ENCODE measurements at regions not wholly inside any gene's neighbourhood (a gene's known extent, or its start where the extent isn't known, plus 50 kb on each side); places are given as distances from the start of the nearest gene placed in this dataset.

DNA sequence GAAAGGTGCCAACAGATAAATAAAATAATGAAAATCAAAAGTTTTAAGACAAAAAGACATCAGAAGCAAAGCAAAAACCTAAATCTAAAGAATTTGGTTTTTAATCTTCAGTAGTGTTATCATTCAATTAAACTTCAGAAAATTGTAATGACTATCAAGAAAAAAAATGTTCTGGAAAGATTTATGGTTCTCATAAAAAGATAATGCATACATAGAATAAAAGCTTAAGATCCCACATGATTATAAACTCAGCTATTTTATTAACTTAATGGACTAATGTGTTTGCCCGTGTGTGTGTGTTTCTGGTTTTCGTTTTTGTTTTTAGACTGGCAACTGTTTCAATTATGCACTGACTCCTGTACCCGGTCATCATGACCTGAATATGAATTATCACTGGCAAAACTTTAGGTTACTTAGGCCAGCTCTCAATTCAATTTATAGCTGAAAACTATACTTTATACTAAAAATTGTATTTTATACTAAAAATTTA lies 217.5 kb upstream of the DKK2 start:
- Histone ChIP-seq H3K4me1 (no peaks in the 10 kb centered on the region), H3K9me3 (no peaks in the 10 kb centered on the region), H3K36me3 (no peaks in the 10 kb centered on the region), H3K4me3 (no peak overlapping the region), H3K27me3 (no peaks in the 10 kb centered on the region), H3K27ac (no peak overlapping the region)
- TF ChIP-seq CTCF (IDR thresholded peaks at IDR 0.05): no peak
- TF ChIP-seq POLR2AphosphoS5 (IDR thresholded peaks at IDR 0.05; ENCODE audit: insufficient read depth in 1 of 2, low read depth in 1 of 2): no peak
- no peak for TF ChIP-seq POLR2A (IDR thresholded peaks at IDR 0.05)
- intact Hi-C loops (cut with DNase I): no loop called here
- DNase-seq (ENCODE audit: extremely low spot score in 2 of 2): no peak

GRCh38 chr4:107253090-107253489 lies 217.0 kb upstream of the DKK2 start:
- Histone ChIP-seq H3K27me3 (no peaks in the 10 kb centered on the region), H3K4me1 (no peaks in the 10 kb centered on the region), H3K4me3 (no peak overlapping the region), H3K36me3 (no peaks in the 10 kb centered on the region), H3K27ac (no peak overlapping the region), H3K9me3 (no peaks in the 10 kb centered on the region)
- TF ChIP-seq POLR2A (IDR thresholded peaks at IDR 0.05): no peak
- no peak for TF ChIP-seq POLR2AphosphoS5 (IDR thresholded peaks at IDR 0.05; ENCODE audit: insufficient read depth in 1 of 2, low read depth in 1 of 2)
- no peak for TF ChIP-seq CTCF (IDR thresholded peaks at IDR 0.05)
- intact Hi-C loops (cut with DNase I): no loop called here
- DNase-seq (ENCODE audit: extremely low spot score in 2 of 2): no peak

DNA sequence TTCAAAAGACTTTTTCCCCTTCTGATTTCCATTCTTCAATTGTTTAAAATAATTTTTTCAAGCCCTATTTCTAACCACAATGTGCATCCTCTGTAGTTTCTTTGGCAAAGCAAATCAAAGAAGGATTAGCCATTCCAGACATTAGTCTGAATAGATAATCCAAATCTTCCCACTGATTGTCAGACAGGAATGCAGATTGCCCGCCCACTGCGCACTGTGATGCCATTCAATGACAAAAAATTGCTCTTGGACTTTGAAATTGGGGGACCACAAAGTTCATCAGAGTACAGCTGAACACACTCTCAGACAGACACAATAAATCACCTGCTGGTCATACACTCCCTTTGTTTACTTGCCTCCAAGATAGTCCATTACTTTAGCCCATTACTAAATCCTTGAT lies 216.5 kb upstream of the DKK2 start:
- no peak for DNase-seq (ENCODE audit: extremely low spot score in 2 of 2)
- H3K9me3 ChIP-seq: no peaks in the 10 kb centered on the region
- no peaks in the 10 kb centered on the region for H3K27me3 ChIP-seq
- H3K36me3 ChIP-seq: no peaks in the 10 kb centered on the region
- no peaks in the 10 kb centered on the region for H3K4me1 ChIP-seq
- TF ChIP-seq POLR2A (IDR thresholded peaks at IDR 0.05): no peak
- no peak for TF ChIP-seq POLR2AphosphoS5 (IDR thresholded peaks at IDR 0.05; ENCODE audit: insufficient read depth in 1 of 2, low read depth in 1 of 2)
- no peak for TF ChIP-seq CTCF (IDR thresholded peaks at IDR 0.05)
- intact Hi-C loops (cut with DNase I): no loop called here
- no peak overlapping the region for H3K4me3 ChIP-seq
- H3K27ac ChIP-seq: no peak overlapping the region

DNA sequence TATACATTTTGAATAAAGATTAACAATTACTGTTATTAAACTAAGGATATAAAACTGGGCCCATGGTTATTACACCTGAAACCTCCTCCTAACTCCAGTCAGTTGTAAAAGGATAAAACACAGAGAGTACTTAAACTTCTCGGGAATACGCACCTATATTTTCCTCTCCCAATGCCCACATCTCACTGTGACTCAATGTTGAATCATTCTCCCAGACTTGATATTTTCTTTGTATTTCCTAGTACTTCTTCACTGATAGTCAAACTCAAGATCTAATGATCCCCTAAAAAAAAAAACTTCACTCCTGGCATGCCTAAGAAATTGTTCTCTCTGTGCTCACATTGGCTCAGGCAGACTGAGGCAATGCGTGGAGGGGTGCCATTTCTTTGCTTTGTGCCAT lies 212.5 kb upstream of the DKK2 start:
- Histone ChIP-seq H3K27ac (no peak overlapping the region), H3K4me1 (no peaks in the 10 kb centered on the region), H3K27me3 (no peaks in the 10 kb centered on the region), H3K4me3 (no peak overlapping the region), H3K36me3 (no peaks in the 10 kb centered on the region), H3K9me3 (no peaks in the 10 kb centered on the region)
- intact Hi-C loops (cut with DNase I): no loop called here
- no peak for DNase-seq (ENCODE audit: extremely low spot score in 2 of 2)
- TF ChIP-seq POLR2AphosphoS5 (IDR thresholded peaks at IDR 0.05; ENCODE audit: insufficient read depth in 1 of 2, low read depth in 1 of 2): no peak
- TF ChIP-seq POLR2A (IDR thresholded peaks at IDR 0.05): no peak
- TF ChIP-seq CTCF (IDR thresholded peaks at IDR 0.05): no peak

DNA sequence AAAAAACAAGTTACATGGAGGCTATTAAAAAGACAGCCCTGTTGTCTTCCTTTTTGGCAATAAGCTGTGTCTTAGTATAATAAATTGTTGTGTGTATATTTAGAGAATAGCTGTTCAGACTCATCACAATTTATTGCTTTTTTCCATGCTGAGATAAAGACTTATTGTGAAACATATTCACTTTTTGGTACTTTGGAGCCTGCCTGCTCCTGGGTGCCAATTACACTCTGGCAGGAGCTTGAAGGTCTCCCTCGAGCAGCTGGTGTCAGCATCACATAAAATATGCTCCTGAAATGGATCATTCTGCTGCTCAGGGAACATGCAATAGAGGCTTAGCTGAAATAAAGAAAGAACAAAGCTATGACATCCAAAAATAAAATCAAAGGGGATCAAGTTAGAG lies 211.6 kb upstream of the DKK2 start:
- Histone ChIP-seq H3K36me3 (no peaks in the 10 kb centered on the region), H3K27me3 (no peaks in the 10 kb centered on the region), H3K27ac (no peak overlapping the region), H3K4me3 (no peak overlapping the region), H3K4me1 (no peaks in the 10 kb centered on the region), H3K9me3 (no peaks in the 10 kb centered on the region)
- no peak for DNase-seq (ENCODE audit: extremely low spot score in 2 of 2)
- TF ChIP-seq POLR2AphosphoS5 (IDR thresholded peaks at IDR 0.05; ENCODE audit: insufficient read depth in 1 of 2, low read depth in 1 of 2) (no peak), POLR2A (IDR thresholded peaks at IDR 0.05) (no peak), CTCF (IDR thresholded peaks at IDR 0.05) (no peak)
- intact Hi-C loops (cut with DNase I): no loop called here
